ENCODE measurements at regions not wholly inside any gene's neighbourhood (a gene's known extent, or its start where the extent isn't known, plus 50 kb on each side); places are given as distances from the start of the nearest gene placed in this dataset.

DNA sequence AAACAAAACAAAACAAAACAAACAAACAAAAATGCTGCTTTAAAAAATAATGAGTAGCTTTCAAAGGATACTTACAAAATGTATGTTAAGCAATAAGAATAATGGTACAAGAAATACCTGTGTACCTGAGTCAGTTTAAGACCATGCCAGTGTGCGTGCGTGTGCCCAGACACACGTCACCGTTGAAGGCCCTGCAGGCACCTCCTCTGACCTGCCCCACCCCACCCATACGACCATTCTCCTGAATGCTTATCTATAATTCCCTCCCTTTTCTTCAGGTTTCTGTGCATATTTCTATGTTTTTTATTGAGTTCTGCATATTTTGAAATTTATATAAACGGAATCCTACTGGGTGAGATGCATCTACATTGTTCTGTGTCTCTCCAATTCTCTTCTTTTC, 374.2 kb upstream of the KLF6 start:
- TF ChIP-seq EZH2 (IDR thresholded peaks at IDR 0.05; ENCODE audit: low read length), result no peak
- TF ChIP-seq, protein P1, sequence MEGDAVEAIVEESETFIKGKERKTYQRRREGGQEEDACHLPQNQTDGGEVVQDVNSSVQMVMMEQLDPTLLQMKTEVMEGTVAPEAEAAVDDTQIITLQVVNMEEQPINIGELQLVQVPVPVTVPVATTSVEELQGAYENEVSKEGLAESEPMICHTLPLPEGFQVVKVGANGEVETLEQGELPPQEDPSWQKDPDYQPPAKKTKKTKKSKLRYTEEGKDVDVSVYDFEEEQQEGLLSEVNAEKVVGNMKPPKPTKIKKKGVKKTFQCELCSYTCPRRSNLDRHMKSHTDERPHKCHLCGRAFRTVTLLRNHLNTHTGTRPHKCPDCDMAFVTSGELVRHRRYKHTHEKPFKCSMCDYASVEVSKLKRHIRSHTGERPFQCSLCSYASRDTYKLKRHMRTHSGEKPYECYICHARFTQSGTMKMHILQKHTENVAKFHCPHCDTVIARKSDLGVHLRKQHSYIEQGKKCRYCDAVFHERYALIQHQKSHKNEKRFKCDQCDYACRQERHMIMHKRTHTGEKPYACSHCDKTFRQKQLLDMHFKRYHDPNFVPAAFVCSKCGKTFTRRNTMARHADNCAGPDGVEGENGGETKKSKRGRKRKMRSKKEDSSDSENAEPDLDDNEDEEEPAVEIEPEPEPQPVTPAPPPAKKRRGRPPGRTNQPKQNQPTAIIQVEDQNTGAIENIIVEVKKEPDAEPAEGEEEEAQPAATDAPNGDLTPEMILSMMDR (optimal IDR thresholded peaks at IDR 0.05 in 1 of 3, IDR thresholded peaks at IDR 0.05 in 1 of 3, conservative IDR thresholded peaks at IDR 0.05 in 1 of 3; ENCODE audit: extremely low read depth in 1 of 3, insufficient read depth in 2 of 3, low read length in 3 of 3), result no peak

Measured in keratinocyte (primary cell).